ENCODE measurements at regions not wholly inside any gene's neighbourhood (a gene's known extent, or its start where the extent isn't known, plus 50 kb on each side); places are given as distances from the start of the nearest gene placed in this dataset.

DNA sequence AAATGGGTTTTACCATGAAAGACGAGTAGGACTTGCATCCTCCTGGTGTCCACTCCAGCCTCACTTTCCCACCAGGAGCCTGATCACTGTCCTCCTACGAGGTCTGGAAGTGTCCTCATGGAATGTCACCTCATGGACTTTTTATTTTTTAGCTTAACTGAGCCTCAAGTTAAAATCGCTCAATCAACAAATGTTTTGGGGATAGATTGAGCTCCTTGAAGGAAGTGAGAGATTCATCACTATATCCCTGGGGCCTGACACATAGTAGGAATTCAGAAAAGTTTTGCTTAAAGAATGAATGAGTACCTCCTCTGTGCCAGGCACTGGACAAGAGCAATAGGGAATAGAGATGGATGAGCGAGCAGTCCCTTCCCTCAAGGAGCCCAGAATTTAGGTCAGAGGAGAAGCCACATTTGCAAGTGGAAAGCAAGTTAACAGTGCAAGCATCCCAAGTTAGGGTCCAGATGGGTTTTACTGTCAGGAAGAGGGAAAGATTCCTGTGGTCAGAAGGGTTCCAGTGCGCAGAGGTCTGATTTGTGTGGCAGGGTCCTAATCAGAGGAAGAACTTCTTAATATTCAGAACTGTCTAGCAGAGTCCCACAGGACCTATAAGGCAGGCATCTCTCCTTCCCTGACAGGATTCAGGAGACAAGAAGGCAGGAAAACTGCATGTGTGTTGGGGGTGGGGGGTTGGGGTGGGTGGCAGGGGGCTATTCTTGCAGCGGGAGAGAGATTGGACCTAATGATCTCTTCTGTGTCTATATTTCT lies 67.0 kb downstream of the MYCN start:
- ATAC-seq (ENCODE audit: low read depth) (no peak), DNase-seq (no peak)
- no peak overlapping the region for H3K9ac ChIP-seq (ENCODE audit: low read length)
- no peak for TF ChIP-seq EZH2 (IDR thresholded peaks at IDR 0.05; ENCODE audit: borderline replicate concordance, insufficient read depth, low read depth, low read length, poor library complexity, severe bottlenecking)
- TF ChIP-seq, protein P1, sequence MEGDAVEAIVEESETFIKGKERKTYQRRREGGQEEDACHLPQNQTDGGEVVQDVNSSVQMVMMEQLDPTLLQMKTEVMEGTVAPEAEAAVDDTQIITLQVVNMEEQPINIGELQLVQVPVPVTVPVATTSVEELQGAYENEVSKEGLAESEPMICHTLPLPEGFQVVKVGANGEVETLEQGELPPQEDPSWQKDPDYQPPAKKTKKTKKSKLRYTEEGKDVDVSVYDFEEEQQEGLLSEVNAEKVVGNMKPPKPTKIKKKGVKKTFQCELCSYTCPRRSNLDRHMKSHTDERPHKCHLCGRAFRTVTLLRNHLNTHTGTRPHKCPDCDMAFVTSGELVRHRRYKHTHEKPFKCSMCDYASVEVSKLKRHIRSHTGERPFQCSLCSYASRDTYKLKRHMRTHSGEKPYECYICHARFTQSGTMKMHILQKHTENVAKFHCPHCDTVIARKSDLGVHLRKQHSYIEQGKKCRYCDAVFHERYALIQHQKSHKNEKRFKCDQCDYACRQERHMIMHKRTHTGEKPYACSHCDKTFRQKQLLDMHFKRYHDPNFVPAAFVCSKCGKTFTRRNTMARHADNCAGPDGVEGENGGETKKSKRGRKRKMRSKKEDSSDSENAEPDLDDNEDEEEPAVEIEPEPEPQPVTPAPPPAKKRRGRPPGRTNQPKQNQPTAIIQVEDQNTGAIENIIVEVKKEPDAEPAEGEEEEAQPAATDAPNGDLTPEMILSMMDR (IDR thresholded peaks at IDR 0.05) = no peak
- intact Hi-C loops (cut with micrococcal nuclease) = no loop called here
- no peaks in the 10 kb centered on the region for H3K4me1 ChIP-seq (ENCODE audit: control insufficient read depth in 2 of 2, insufficient read depth in 2 of 2, low read length in 2 of 2)
- no peaks in the 10 kb centered on the region for H3K27me3 ChIP-seq (replicated peaks in 1 of 4; ENCODE audit: control extremely low read depth in 1 of 4, control insufficient read depth in 3 of 4, insufficient read depth in 4 of 4, low read length in 3 of 4)
- H3K9me3 Mint-ChIP-seq (ENCODE audit: insufficient read depth) = no peaks in the 10 kb centered on the region
- no peak overlapping the region for H2AFZ ChIP-seq (ENCODE audit: insufficient read depth, low read depth, low read length, poor library complexity, severe bottlenecking)
- H3K27ac Mint-ChIP-seq = no peak overlapping the region
- peaks cover 13% of the 10 kb centered on the region for H3K27me3 Mint-ChIP-seq
- no peak overlapping the region for H3K4me3 ChIP-seq (ENCODE audit: control extremely low read depth in 1 of 5, extremely low read depth in 1 of 5, insufficient read depth in 1 of 5, low read depth in 2 of 5, low read length in 4 of 5)
- H3K36me3 ChIP-seq (replicated peaks in 1 of 2; ENCODE audit: control extremely low read depth in 1 of 2, control insufficient read depth in 1 of 2, extremely low read depth in 1 of 2, insufficient read depth in 2 of 2, low read length in 1 of 2) = no peaks in the 10 kb centered on the region
- H4K20me1 ChIP-seq (ENCODE audit: control insufficient read depth, insufficient read depth, low read length, poor library complexity, severe bottlenecking) = no peaks in the 10 kb centered on the region
- H3K9me3 ChIP-seq (ENCODE audit: control extremely low read depth in 1 of 3, control insufficient read depth in 2 of 3, insufficient read depth in 1 of 3, low read length in 2 of 3) = no peaks in the 10 kb centered on the region
- no peaks in the 10 kb centered on the region for H3K79me2 ChIP-seq (ENCODE audit: control insufficient read depth, insufficient read depth, low read length)
- no peak overlapping the region for H3K27ac ChIP-seq (ENCODE audit: low read length in 2 of 2)
- CTCF ChIA-PET = no interaction called here
- H3K4me1 Mint-ChIP-seq = no peaks in the 10 kb centered on the region
- 83% methylated on average over 4 of the region's 6 CpGs for WGBS (ENCODE audit: insufficient coverage)
- no peak overlapping the region for H3K4me2 ChIP-seq (replicated peaks; ENCODE audit: low read depth, low read length, poor library complexity, severe bottlenecking)
- POLR2A ChIA-PET = no interaction called here
- no peak overlapping the region for H3K4me3 Mint-ChIP-seq

DNA sequence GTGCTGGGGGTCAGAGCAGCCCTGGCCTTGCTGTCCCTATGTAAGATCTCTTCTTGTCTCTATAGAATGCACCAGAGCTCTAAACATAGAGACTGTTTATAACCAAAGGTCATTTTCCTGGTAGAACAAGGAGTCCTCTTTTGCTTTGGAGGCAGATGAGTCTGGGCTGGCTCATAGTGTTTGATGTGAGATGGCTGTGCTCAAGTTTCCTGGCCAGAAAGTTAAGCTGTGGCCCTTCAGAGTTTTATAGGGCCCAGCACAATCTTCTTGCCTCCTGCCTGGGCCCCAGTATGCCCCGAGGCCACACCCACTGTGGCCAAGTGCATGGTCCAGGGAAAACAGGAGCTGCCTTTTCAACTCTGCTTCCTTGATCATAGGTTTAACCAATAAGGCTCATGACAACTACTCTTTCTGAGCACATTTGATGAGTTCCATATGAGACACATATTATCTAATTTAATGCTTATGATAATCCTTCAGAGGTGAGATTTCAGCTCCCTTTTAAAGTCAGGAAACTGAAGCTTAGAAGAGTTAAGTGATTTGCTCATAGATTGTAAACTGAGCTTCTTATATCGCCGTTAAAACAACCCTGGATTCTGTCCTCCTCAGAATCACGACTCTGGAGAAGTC lies 66.3 kb downstream of the MYCN start:
- intact Hi-C loops (cut with micrococcal nuclease) = no loop called here
- H3K9me3 ChIP-seq (ENCODE audit: control extremely low read depth in 1 of 3, control insufficient read depth in 2 of 3, insufficient read depth in 1 of 3, low read length in 2 of 3) = no peaks in the 10 kb centered on the region
- no peak overlapping the region for H3K9ac ChIP-seq (ENCODE audit: low read length)
- Mint-ChIP-seq H3K4me3 (no peak overlapping the region), H3K4me1 (no peaks in the 10 kb centered on the region), H3K9me3 (ENCODE audit: insufficient read depth) (no peaks in the 10 kb centered on the region), H3K27me3 (peaks cover 13% of the 10 kb centered on the region), H3K27ac (no peak overlapping the region)
- H3K4me3 ChIP-seq (ENCODE audit: control extremely low read depth in 1 of 5, extremely low read depth in 1 of 5, insufficient read depth in 1 of 5, low read depth in 2 of 5, low read length in 4 of 5) = no peak overlapping the region
- no peaks in the 10 kb centered on the region for H3K27me3 ChIP-seq (replicated peaks in 1 of 4; ENCODE audit: control extremely low read depth in 1 of 4, control insufficient read depth in 3 of 4, insufficient read depth in 4 of 4, low read length in 3 of 4)
- H3K27ac ChIP-seq (ENCODE audit: low read length in 2 of 2) = no peak overlapping the region
- H3K4me2 ChIP-seq (replicated peaks; ENCODE audit: low read depth, low read length, poor library complexity, severe bottlenecking) = no peak overlapping the region
- H2AFZ ChIP-seq (ENCODE audit: insufficient read depth, low read depth, low read length, poor library complexity, severe bottlenecking) = no peak overlapping the region
- H3K36me3 ChIP-seq (replicated peaks in 1 of 2; ENCODE audit: control extremely low read depth in 1 of 2, control insufficient read depth in 1 of 2, extremely low read depth in 1 of 2, insufficient read depth in 2 of 2, low read length in 1 of 2) = no peaks in the 10 kb centered on the region
- DNase-seq (no peak), ATAC-seq (ENCODE audit: low read depth) (no peak)
- POLR2A ChIA-PET = no interaction called here
- TF ChIP-seq EZH2 (IDR thresholded peaks at IDR 0.05; ENCODE audit: borderline replicate concordance, insufficient read depth, low read depth, low read length, poor library complexity, severe bottlenecking) = no peak
- TF ChIP-seq, protein P1 (IDR thresholded peaks at IDR 0.05) = no peak
- H4K20me1 ChIP-seq (ENCODE audit: control insufficient read depth, insufficient read depth, low read length, poor library complexity, severe bottlenecking) = no peaks in the 10 kb centered on the region
- CTCF ChIA-PET = no interaction called here
- WGBS (ENCODE audit: insufficient coverage) = 90% methylated on average over 4 of the region's 4 CpGs
- no peaks in the 10 kb centered on the region for H3K79me2 ChIP-seq (ENCODE audit: control insufficient read depth, insufficient read depth, low read length)
- no peaks in the 10 kb centered on the region for H3K4me1 ChIP-seq (ENCODE audit: control insufficient read depth in 2 of 2, insufficient read depth in 2 of 2, low read length in 2 of 2)

Measured in B cell (primary cell).